Prostate gland (tissue), 2 donors: ENCODE measurements at regions not wholly inside any gene's neighbourhood (a gene's known extent, or its start where the extent isn't known, plus 50 kb on each side); places are given as distances from the start of the nearest gene placed in this dataset.

Experiments
- CTCF ChIP-seq, 4 experiments: fragments of 200-600 bp in 2 of 4; fragments of 450-650 bp in 2 of 4; sonication (generic) in 2 of 4; IDR thresholded peaks; 1 replicate in 3 of 4; 2 replicates in 1 of 4; pipeline ENCODE4 v1.5.1; 2016 to 2019; ENCODE audit warnings: antibody characterized with exemption in 4 of 4, mild to moderate bottlenecking in 2 of 4, moderate library complexity in 2 of 4
- POLR2A ChIP-seq: fragments of 450-650 bp; IDR thresholded peaks from one replicate; pipeline ENCODE4 v1.6.1; 2016; ENCODE audit warnings: antibody characterized with exemption, mild to moderate bottlenecking

- TF ChIP-seq POLR2A (no peak), CTCF (IDR thresholded peaks at IDR 0.05) (no peak)
Observed at GRCh38 chr12:17489452-17489851, 600.5 kb downstream of the RERGL start.
